ENCODE measurements at regions not wholly inside any gene's neighbourhood (a gene's known extent, or its start where the extent isn't known, plus 50 kb on each side); places are given as distances from the start of the nearest gene placed in this dataset.
A peak's percentile ranks its signal among the peaks of the same experiment; 100 is the strongest.

DNA sequence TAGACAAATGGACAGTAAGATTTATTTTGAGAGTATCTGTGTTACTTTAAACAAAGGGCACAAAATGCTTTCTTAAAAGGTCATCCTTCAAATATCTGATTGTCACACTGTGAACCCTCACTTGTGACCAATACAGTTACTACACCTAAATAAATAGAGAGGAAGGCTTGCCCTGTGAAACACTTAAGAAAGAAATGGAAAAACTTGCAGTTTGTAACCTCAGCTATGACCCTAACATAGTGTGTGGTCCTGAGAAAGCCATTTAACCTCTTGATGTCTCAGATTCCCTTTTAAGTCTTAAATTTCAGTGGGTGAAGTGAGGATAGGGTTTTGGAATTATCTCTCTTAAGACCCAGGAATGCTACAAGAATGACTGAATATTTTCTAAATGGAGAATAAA is 126.7 kb upstream of the SLC27A6 start:
- no peak overlapping the region for H3K27ac ChIP-seq
- TF ChIP-seq, protein P1, sequence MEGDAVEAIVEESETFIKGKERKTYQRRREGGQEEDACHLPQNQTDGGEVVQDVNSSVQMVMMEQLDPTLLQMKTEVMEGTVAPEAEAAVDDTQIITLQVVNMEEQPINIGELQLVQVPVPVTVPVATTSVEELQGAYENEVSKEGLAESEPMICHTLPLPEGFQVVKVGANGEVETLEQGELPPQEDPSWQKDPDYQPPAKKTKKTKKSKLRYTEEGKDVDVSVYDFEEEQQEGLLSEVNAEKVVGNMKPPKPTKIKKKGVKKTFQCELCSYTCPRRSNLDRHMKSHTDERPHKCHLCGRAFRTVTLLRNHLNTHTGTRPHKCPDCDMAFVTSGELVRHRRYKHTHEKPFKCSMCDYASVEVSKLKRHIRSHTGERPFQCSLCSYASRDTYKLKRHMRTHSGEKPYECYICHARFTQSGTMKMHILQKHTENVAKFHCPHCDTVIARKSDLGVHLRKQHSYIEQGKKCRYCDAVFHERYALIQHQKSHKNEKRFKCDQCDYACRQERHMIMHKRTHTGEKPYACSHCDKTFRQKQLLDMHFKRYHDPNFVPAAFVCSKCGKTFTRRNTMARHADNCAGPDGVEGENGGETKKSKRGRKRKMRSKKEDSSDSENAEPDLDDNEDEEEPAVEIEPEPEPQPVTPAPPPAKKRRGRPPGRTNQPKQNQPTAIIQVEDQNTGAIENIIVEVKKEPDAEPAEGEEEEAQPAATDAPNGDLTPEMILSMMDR (conservative IDR thresholded peaks at IDR 0.05; ENCODE audit: low read depth) = no peak
- no peak for DNase-seq (ENCODE audit: low spot score)
- POLR2A ChIA-PET (ENCODE audit: low non-redundant PET) = no interaction called here
- CTCF ChIA-PET = interaction anchor here (0.7 kb wide), 1 partner anchor 622 kb away, joined by 5 read pairs; no protein-coding TSS in a partner anchor

DNA sequence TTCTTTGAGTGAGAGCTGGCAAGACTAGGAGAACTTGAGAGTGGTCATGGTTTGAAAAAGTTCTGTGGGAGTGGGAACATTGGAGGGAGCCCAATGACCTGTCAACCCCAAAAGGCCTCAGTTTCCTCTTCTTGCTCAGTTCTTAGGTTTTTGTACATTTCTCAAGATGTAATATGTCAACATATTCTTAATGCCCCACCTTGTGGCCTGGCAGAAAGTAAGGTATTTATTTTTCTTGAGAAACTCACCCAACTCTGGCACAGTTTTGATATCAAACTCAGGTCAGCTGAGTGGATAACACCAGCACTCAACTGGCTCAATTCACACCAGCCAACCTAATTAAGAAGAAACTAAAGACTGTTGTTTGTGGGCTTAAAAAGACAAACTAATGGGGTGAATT is 123.0 kb upstream of the SLC27A6 start:
- DNase-seq (ENCODE audit: low spot score) = no peak
- POLR2A ChIA-PET (ENCODE audit: low non-redundant PET) = no interaction called here
- CTCF ChIA-PET = no interaction called here
- TF ChIP-seq, protein P1 (conservative IDR thresholded peaks at IDR 0.05; ENCODE audit: low read depth) = no peak
- H3K27ac ChIP-seq = no peak overlapping the region

DNA sequence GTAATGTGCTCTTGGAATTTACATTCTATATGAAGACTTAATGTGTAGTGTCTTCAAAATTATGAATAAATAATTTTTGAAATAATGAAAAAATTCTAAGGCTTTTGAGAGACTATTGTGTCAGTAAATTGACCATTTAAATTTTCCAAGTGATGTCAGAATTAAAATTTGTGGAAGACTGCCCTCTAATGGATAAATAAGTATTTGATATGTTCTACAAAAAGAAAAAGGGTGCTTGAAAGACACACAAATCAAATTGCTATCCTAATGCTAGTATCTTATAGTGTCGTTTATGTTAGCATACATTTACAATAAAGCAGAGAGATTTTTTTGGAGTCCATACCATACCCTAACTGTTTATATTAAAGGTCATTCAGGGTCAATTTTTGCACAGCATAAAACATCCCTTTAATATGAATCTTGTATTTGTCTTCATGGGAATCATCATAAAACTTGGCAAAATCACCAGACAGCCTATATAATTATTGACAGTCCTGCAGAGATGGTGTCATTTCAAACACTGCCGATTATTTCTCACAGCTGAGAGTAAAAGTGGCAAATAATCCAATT is 120.8 kb upstream of the SLC27A6 start:
- no peak overlapping the region for H3K27ac ChIP-seq
- CTCF ChIA-PET = interaction anchor here (0.7 kb wide), 1 partner anchor 197 kb away, joined by 5 read pairs; no protein-coding TSS in a partner anchor
- TF ChIP-seq, protein P1 (conservative IDR thresholded peaks at IDR 0.05; ENCODE audit: low read depth) = peak; percentile 62

DNA sequence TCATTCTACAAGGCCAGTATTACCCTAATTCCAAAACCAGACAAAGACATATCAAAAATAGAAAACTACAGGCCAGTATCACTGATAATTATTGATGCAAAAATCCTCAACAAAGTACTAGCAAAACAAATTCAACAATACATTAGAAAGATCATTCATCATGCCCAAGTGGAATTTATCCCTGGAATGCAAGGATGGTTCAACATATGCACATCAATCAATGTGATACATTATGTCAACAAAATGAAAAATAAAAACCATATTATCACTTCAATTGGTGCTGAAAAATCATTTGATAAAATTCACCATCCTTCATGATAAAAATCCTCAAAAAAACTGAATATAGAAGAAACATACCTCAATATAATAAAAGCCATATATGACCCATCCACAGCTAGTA is 115.2 kb upstream of the SLC27A6 start:
- TF ChIP-seq, protein P1 (conservative IDR thresholded peaks at IDR 0.05; ENCODE audit: low read depth) = no peak
- no peak overlapping the region for H3K27ac ChIP-seq
- POLR2A ChIA-PET (ENCODE audit: low non-redundant PET) = no interaction called here
- CTCF ChIA-PET = no interaction called here
- DNase-seq (ENCODE audit: low spot score) = no peak

More for the DNA sequence above, 120.8 kb upstream of the SLC27A6 start:
- POLR2A ChIA-PET (ENCODE audit: low non-redundant PET) = no interaction called here
- DNase-seq (ENCODE audit: low spot score) = peak; percentile 37

DNA sequence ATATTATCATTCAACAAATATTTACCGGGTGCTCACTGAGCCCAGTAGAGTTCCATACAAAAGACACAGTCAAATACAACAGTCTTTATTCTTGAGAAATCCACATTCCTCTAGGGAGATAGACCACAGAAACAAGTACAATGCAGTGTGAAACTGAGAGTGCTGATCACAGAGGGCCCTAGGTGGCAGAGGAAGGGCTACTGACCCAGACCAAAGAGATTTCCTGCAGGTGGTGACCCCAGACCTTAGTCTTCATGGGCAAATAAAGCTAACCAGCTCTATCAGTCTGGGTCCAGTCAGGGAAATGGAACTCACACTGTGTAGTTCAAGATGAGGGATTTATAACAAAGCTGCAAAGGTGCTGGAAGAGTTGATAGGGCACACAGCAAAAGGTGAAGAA is 110.4 kb upstream of the SLC27A6 start:
- no peak overlapping the region for H3K27ac ChIP-seq
- DNase-seq (ENCODE audit: low spot score) = no peak
- CTCF ChIA-PET = interaction anchor here (0.6 kb wide), 2 partner anchors 51 to 916 kb away, joined by 4 to 6 read pairs; no protein-coding TSS in a partner anchor
- POLR2A ChIA-PET (ENCODE audit: low non-redundant PET) = no interaction called here
- TF ChIP-seq, protein P1 (conservative IDR thresholded peaks at IDR 0.05; ENCODE audit: low read depth) = no peak

- TF ChIP-seq, protein P1 (conservative IDR thresholded peaks at IDR 0.05; ENCODE audit: low read depth) = no peak
- POLR2A ChIA-PET (ENCODE audit: low non-redundant PET) = no interaction called here
These were observed 108.1 kb upstream of the SLC27A6 start for GRCh38 chr5:128857076-128857677.

More at GRCh38 chr5:128857076-128857677, 108.1 kb upstream of the SLC27A6 start:
- H3K27ac ChIP-seq = no peak overlapping the region
- CTCF ChIA-PET = interaction anchor here (0.5 to 0.7 kb wide), 2 partner anchors 473 to 644 kb away, joined by 3 to 4 read pairs; no protein-coding TSS in a partner anchor
- no peak for DNase-seq (ENCODE audit: low spot score)
